ENCODE measurements at regions not wholly inside any gene's neighbourhood (a gene's known extent, or its start where the extent isn't known, plus 50 kb on each side); places are given as distances from the start of the nearest gene placed in this dataset.
A peak's percentile ranks its signal among the peaks of the same experiment; 100 is the strongest.

DNA sequence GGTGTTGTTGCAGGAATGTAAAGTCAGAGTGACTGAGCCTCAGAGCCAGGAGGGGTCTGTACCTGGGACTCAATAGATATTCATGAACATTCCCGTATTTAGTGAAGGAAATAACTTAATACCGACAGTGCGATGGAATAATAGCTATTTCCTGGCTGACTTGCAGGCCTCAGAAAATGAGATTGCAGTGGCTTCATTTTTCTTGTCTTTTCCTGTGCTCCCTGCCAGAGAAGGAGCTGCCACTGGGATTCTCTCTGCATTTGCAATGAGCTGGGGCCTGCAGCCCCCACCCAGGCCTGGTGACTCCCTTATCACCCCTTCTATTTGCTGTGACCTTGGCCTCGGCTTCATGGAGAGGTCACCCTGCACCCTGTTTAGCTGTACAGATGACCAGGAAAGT lies 173.4 kb downstream of the MIAT start:
- Histone ChIP-seq H3K27ac (no peak overlapping the region), H3K9me3 (no peaks in the 10 kb centered on the region), H3K4me1 (no peaks in the 10 kb centered on the region), H3K4me3 (no peak overlapping the region), H3K36me3 (no peaks in the 10 kb centered on the region), H3K27me3 (no peaks in the 10 kb centered on the region)
- intact Hi-C loops (cut with DNase I): no loop called here
- TF ChIP-seq POLR2AphosphoS5 (IDR thresholded peaks at IDR 0.05; ENCODE audit: insufficient read depth in 1 of 2, low read depth in 1 of 2) (no peak), POLR2A (IDR thresholded peaks at IDR 0.05) (no peak)
- TF ChIP-seq, protein P1, sequence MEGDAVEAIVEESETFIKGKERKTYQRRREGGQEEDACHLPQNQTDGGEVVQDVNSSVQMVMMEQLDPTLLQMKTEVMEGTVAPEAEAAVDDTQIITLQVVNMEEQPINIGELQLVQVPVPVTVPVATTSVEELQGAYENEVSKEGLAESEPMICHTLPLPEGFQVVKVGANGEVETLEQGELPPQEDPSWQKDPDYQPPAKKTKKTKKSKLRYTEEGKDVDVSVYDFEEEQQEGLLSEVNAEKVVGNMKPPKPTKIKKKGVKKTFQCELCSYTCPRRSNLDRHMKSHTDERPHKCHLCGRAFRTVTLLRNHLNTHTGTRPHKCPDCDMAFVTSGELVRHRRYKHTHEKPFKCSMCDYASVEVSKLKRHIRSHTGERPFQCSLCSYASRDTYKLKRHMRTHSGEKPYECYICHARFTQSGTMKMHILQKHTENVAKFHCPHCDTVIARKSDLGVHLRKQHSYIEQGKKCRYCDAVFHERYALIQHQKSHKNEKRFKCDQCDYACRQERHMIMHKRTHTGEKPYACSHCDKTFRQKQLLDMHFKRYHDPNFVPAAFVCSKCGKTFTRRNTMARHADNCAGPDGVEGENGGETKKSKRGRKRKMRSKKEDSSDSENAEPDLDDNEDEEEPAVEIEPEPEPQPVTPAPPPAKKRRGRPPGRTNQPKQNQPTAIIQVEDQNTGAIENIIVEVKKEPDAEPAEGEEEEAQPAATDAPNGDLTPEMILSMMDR (IDR thresholded peaks at IDR 0.05): no peak
- DNase-seq (ENCODE audit: extremely low spot score in 2 of 2): no peak

DNA sequence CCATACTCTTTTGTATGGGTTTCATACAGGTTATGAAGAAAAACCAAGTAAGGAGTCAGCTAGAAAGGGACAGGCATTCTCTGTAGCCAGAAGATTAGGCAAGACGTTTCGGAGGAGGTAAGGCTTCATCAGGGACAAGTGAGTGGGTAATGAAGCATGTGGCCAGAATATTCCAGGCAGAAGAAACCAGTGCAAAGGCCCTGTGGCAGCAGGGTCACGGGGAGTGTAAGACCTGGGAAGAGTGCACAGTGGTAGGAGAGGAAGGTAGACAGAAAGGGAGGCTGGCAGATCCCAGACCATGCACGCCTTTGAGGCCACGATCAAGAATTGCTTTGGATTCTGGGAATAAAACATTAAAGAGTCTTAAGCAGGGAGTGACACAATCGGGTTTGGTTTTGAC lies 177.6 kb downstream of the MIAT start:
- Histone ChIP-seq H3K4me3 (no peak overlapping the region), H3K36me3 (no peaks in the 10 kb centered on the region), H3K9me3 (no peaks in the 10 kb centered on the region), H3K4me1 (no peaks in the 10 kb centered on the region), H3K27ac (no peak overlapping the region), H3K27me3 (no peaks in the 10 kb centered on the region)
- intact Hi-C loops (cut with DNase I): no loop called here
- DNase-seq (ENCODE audit: extremely low spot score in 2 of 2): no peak
- TF ChIP-seq POLR2AphosphoS5 (IDR thresholded peaks at IDR 0.05; ENCODE audit: insufficient read depth in 1 of 2, low read depth in 1 of 2) (no peak), POLR2A (IDR thresholded peaks at IDR 0.05) (no peak)
- TF ChIP-seq, protein P1 (IDR thresholded peaks at IDR 0.05): no peak

DNA sequence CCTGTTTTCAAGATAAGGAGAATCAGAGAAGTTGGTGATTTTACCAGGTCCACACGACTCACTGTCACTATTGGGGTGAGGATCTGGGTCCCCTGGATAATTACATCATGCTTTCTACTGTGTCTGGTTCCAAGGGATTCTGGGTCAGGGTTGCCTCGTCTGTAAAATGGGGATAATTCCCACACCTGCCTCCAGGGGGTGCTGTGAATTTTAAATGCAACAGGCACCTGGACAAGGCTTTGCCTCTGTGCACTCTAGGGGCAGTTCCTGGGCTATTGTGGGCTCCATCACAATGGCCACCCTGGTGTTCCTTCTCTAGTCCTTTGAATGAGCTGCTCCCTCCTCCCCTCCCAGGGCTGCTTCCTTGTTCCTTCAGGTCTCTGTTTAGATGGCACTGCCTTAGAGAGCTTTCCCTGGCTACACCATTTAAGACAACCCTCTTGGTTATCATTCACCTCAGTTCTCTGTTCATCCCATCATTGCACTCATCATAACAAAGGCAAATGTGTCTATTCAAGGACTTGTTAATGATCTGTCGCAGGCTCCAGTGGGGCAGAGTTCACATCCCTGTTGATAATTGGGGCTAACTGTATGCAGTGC lies 178.6 kb downstream of the MIAT start:
- no peaks in the 10 kb centered on the region for H3K27me3 ChIP-seq
- H3K4me3 ChIP-seq: no peak overlapping the region
- no peaks in the 10 kb centered on the region for H3K9me3 ChIP-seq
- TF ChIP-seq POLR2A (IDR thresholded peaks at IDR 0.05): no peak
- TF ChIP-seq, protein P1 (IDR thresholded peaks at IDR 0.05): peak in 2 of 3 experiments; percentile 20 to 25
- TF ChIP-seq POLR2AphosphoS5 (IDR thresholded peaks at IDR 0.05; ENCODE audit: insufficient read depth in 1 of 2, low read depth in 1 of 2): no peak
- no peaks in the 10 kb centered on the region for H3K4me1 ChIP-seq
- no peak for DNase-seq (ENCODE audit: extremely low spot score in 2 of 2)
- intact Hi-C loops (cut with DNase I): no loop called here
- no peak overlapping the region for H3K27ac ChIP-seq
- H3K36me3 ChIP-seq: no peaks in the 10 kb centered on the region

DNA sequence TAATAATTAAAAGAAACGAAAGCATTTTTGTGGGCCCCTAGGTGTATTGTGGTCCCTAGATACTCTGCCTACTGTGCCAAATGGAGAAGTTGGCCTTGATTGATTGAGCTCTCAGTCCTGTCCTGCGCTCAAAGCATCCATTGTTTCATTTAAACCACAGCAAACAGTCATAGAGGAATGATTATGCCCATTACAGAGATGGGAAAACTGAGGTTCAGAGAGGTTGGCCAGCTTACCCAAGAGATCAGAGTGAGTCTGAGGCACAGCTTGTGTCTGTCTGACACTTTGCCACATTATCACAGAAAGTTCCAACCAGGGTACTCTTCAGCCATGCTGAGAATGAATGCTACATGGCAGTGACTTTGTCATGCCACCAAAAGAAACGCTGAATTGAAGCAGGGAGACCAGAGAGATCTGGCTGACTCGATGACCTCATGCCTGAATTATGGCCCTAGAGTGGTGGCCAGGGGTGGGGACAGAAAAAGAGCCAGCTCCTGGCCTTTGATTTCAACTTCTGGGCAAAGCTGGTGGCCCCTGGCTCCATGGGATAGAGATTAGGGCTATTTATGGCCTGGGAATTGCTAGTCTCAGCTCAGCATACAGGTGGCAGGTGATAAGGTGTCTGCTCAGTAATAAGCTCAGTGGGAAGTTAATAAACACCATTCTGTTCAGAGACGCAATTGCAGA lies 180.5 kb downstream of the MIAT start:
- no peak for TF ChIP-seq POLR2AphosphoS5 (IDR thresholded peaks at IDR 0.05; ENCODE audit: insufficient read depth in 1 of 2, low read depth in 1 of 2)
- TF ChIP-seq POLR2A (IDR thresholded peaks at IDR 0.05): no peak
- TF ChIP-seq, protein P1 (IDR thresholded peaks at IDR 0.05): no peak
- Histone ChIP-seq H3K4me3 (no peak overlapping the region), H3K4me1 (no peaks in the 10 kb centered on the region), H3K36me3 (no peaks in the 10 kb centered on the region), H3K27me3 (no peaks in the 10 kb centered on the region), H3K27ac (no peak overlapping the region), H3K9me3 (no peaks in the 10 kb centered on the region)
- no peak for DNase-seq (ENCODE audit: extremely low spot score in 2 of 2)
- intact Hi-C loops (cut with DNase I): no loop called here

DNA sequence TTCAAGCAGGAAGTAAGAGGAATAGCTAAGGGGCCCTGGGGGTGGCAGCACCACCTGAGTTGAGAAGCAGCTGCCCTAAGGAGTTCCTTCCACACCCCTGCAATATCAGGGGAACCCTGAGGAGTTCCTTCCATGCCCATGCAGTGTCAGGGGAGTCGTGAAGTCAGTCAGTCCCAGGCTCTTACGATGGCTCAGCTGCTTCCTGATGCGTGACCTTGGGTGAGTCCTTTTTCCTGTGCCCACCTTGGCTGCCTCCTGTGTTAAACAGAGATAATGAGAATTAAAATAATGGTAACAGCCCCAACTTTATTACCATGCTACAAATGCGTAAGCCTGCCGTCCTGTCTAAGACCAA lies 181.1 kb downstream of the MIAT start:
- intact Hi-C loops (cut with DNase I): no loop called here
- DNase-seq (ENCODE audit: extremely low spot score in 2 of 2): no peak
- H3K27ac ChIP-seq: no peak overlapping the region
- no peaks in the 10 kb centered on the region for H3K4me1 ChIP-seq
- no peaks in the 10 kb centered on the region for H3K9me3 ChIP-seq
- no peaks in the 10 kb centered on the region for H3K36me3 ChIP-seq
- no peak overlapping the region for H3K4me3 ChIP-seq
- no peak for TF ChIP-seq POLR2AphosphoS5 (IDR thresholded peaks at IDR 0.05; ENCODE audit: insufficient read depth in 1 of 2, low read depth in 1 of 2)
- TF ChIP-seq, protein P1 (IDR thresholded peaks at IDR 0.05): no peak
- TF ChIP-seq POLR2A (IDR thresholded peaks at IDR 0.05): no peak
- H3K27me3 ChIP-seq: no peaks in the 10 kb centered on the region

Data from vagina (tissue), 2 donors.